ENCODE measurements at regions not wholly inside any gene's neighbourhood (a gene's known extent, or its start where the extent isn't known, plus 50 kb on each side); places are given as distances from the start of the nearest gene placed in this dataset.

GRCh38 chr14:84180336-84180735 lies 1349.6 kb upstream of the FLRT2 start:
- Mint-ChIP-seq H3K4me3 (ENCODE audit: unreplicated experiment) (no peak overlapping the region), H3K27me3 (ENCODE audit: insufficient read depth, unreplicated experiment) (no peaks in the 10 kb centered on the region), H3K4me1 (ENCODE audit: low read depth, unreplicated experiment) (no peaks in the 10 kb centered on the region), H3K27ac (ENCODE audit: unreplicated experiment) (no peak overlapping the region), H3K9me3 (ENCODE audit: unreplicated experiment) (no peaks in the 10 kb centered on the region), H3K36me3 (ENCODE audit: insufficient read depth, unreplicated experiment) (no peaks in the 10 kb centered on the region)
- BruUV-seq (replicated peaks) = no TSS peak
- no peaks in the 10 kb centered on the region for H3K4me1 ChIP-seq
- H3K27me3 ChIP-seq (replicated peaks; ENCODE audit: control insufficient read depth, insufficient read depth, low read length) = no peaks in the 10 kb centered on the region
- ChIA-PET CTCF (no interaction called here), POLR2A (no interaction called here)
- no peak for DNase-seq
- no peaks in the 10 kb centered on the region for H3K9me3 ChIP-seq
- TF ChIP-seq, protein P1, sequence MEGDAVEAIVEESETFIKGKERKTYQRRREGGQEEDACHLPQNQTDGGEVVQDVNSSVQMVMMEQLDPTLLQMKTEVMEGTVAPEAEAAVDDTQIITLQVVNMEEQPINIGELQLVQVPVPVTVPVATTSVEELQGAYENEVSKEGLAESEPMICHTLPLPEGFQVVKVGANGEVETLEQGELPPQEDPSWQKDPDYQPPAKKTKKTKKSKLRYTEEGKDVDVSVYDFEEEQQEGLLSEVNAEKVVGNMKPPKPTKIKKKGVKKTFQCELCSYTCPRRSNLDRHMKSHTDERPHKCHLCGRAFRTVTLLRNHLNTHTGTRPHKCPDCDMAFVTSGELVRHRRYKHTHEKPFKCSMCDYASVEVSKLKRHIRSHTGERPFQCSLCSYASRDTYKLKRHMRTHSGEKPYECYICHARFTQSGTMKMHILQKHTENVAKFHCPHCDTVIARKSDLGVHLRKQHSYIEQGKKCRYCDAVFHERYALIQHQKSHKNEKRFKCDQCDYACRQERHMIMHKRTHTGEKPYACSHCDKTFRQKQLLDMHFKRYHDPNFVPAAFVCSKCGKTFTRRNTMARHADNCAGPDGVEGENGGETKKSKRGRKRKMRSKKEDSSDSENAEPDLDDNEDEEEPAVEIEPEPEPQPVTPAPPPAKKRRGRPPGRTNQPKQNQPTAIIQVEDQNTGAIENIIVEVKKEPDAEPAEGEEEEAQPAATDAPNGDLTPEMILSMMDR (IDR thresholded peaks at IDR 0.05; ENCODE audit: insufficient read depth in 1 of 2, low read depth in 1 of 2, low read length in 1 of 2, severe bottlenecking in 1 of 2, unreplicated experiment in 1 of 2) = no peak
- intact Hi-C loops (cut with micrococcal nuclease; ENCODE audit: unreplicated experiment) = no loop called here
- no peak overlapping the region for H3K4me3 ChIP-seq (ENCODE audit: low read depth, low read length)
- H3K36me3 ChIP-seq (ENCODE audit: control insufficient read depth, insufficient read depth, low read length) = no peaks in the 10 kb centered on the region

- Mint-ChIP-seq H3K27ac (ENCODE audit: unreplicated experiment) (no peak overlapping the region), H3K9me3 (ENCODE audit: unreplicated experiment) (no peaks in the 10 kb centered on the region), H3K27me3 (ENCODE audit: insufficient read depth, unreplicated experiment) (no peaks in the 10 kb centered on the region), H3K36me3 (ENCODE audit: insufficient read depth, unreplicated experiment) (no peaks in the 10 kb centered on the region), H3K4me1 (ENCODE audit: low read depth, unreplicated experiment) (no peaks in the 10 kb centered on the region), H3K4me3 (ENCODE audit: unreplicated experiment) (no peak overlapping the region)
- no TSS peak for BruUV-seq (replicated peaks)
- Histone ChIP-seq H3K36me3 (ENCODE audit: control insufficient read depth, insufficient read depth, low read length) (no peaks in the 10 kb centered on the region), H3K4me1 (no peaks in the 10 kb centered on the region), H3K4me3 (ENCODE audit: low read depth, low read length) (no peak overlapping the region), H3K9me3 (no peaks in the 10 kb centered on the region), H3K27me3 (replicated peaks; ENCODE audit: control insufficient read depth, insufficient read depth, low read length) (no peaks in the 10 kb centered on the region)
- intact Hi-C loops (cut with micrococcal nuclease; ENCODE audit: unreplicated experiment) = no loop called here
- POLR2A ChIA-PET = no interaction called here
- TF ChIP-seq, protein P1 (IDR thresholded peaks at IDR 0.05; ENCODE audit: insufficient read depth in 1 of 2, low read depth in 1 of 2, low read length in 1 of 2, severe bottlenecking in 1 of 2, unreplicated experiment in 1 of 2) = no peak
- DNase-seq = no peak
- CTCF ChIA-PET = no interaction called here
These were observed 1348.9 kb upstream of the FLRT2 start for GRCh38 chr14:84181072-84181471.

GRCh38 chr14:84195514-84195913 lies 1334.4 kb upstream of the FLRT2 start:
- Mint-ChIP-seq H3K9me3 (ENCODE audit: unreplicated experiment) (peaks cover 19% of the 10 kb centered on the region), H3K27ac (ENCODE audit: unreplicated experiment) (no peak overlapping the region), H3K36me3 (ENCODE audit: insufficient read depth, unreplicated experiment) (no peaks in the 10 kb centered on the region), H3K4me1 (ENCODE audit: low read depth, unreplicated experiment) (peaks cover 6% of the 10 kb centered on the region), H3K4me3 (ENCODE audit: unreplicated experiment) (no peak overlapping the region), H3K27me3 (ENCODE audit: insufficient read depth, unreplicated experiment) (no peaks in the 10 kb centered on the region)
- no peaks in the 10 kb centered on the region for H3K27me3 ChIP-seq (replicated peaks; ENCODE audit: control insufficient read depth, insufficient read depth, low read length)
- no peak overlapping the region for H3K4me3 ChIP-seq (ENCODE audit: low read depth, low read length)
- POLR2A ChIA-PET = no interaction called here
- BruUV-seq (replicated peaks) = no TSS peak
- TF ChIP-seq, protein P1 (IDR thresholded peaks at IDR 0.05; ENCODE audit: insufficient read depth in 1 of 2, low read depth in 1 of 2, low read length in 1 of 2, severe bottlenecking in 1 of 2, unreplicated experiment in 1 of 2) = no peak
- no peak for DNase-seq
- CTCF ChIA-PET = no interaction called here
- no peaks in the 10 kb centered on the region for H3K36me3 ChIP-seq (ENCODE audit: control insufficient read depth, insufficient read depth, low read length)
- H3K9me3 ChIP-seq = peaks cover 5% of the 10 kb centered on the region
- no peaks in the 10 kb centered on the region for H3K4me1 ChIP-seq
- intact Hi-C loops (cut with micrococcal nuclease; ENCODE audit: unreplicated experiment) = no loop called here

Measured in Caco-2 (cell line).